Osteoblast (primary cell): ENCODE measurements at regions not wholly inside any gene's neighbourhood (a gene's known extent, or its start where the extent isn't known, plus 50 kb on each side); places are given as distances from the start of the nearest gene placed in this dataset.

Experiments
- DNase-seq: peaks from one replicate; pipeline ENCODE4 v3.0.0; 2011; ENCODE audit warnings: low spot score, mixed read lengths; ENCODE audit not compliant: insufficient read length; ENCODE audit errors: missing footprints
- H2AFZ ChIP-seq: 2 replicates; pipeline ENCODE4 v1.6.0; 2011; ENCODE audit warnings: mild to moderate bottlenecking, low read length
- H3K27ac ChIP-seq: 2 replicates; pipeline ENCODE4 v1.5.1; 2011; ENCODE audit warnings: mild to moderate bottlenecking, low read depth, low read length, moderate library complexity
- H3K27me3 ChIP-seq: 2 replicates; pipeline ENCODE4 v1.6.0; 2012; ENCODE audit warnings: mild to moderate bottlenecking, control low read depth, inconsistent platforms, low read length, moderate library complexity; ENCODE audit not compliant: insufficient read depth
- H3K36me3 ChIP-seq: 2 replicates; pipeline ENCODE4 v1.5.1; 2011; ENCODE audit warnings: mild to moderate bottlenecking, low read length, control low read depth, moderate library complexity; ENCODE audit not compliant: insufficient read depth
- H3K4me1 ChIP-seq: 2 replicates; pipeline ENCODE4 v1.5.1; 2011; ENCODE audit warnings: mild to moderate bottlenecking, low read length, control low read depth, moderate library complexity; ENCODE audit not compliant: insufficient read depth
- H3K4me2 ChIP-seq: 2 replicates; pipeline ENCODE4 v1.6.0; 2011; ENCODE audit warnings: mild to moderate bottlenecking, low read length; ENCODE audit not compliant: insufficient read depth
- H3K4me3 ChIP-seq: fragments of 200-600 bp; sonication (generic); 3 replicates; pipeline ENCODE4 v1.5.1; 2012; ENCODE audit warnings: mild to moderate bottlenecking, low read length, inconsistent platforms; ENCODE audit not compliant: insufficient read depth
- H3K79me2 ChIP-seq: 2 replicates; pipeline ENCODE4 v1.6.0; 2012; ENCODE audit warnings: mild to moderate bottlenecking, low read length, control low read depth, inconsistent platforms; ENCODE audit not compliant: insufficient read depth
- H3K9me3 ChIP-seq: 2 replicates; pipeline ENCODE4 v1.5.1; 2011; ENCODE audit warnings: low read depth, low read length, control low read depth
- H4K20me1 ChIP-seq: 2 replicates; pipeline ENCODE4 v1.6.0; 2012; ENCODE audit warnings: mild to moderate bottlenecking, low read length, control low read depth; ENCODE audit not compliant: insufficient read depth
- TF ChIP-seq, protein P1 (sequence below): IDR thresholded peaks from 2 replicates; pipeline ENCODE4 v1.5.1; 2011; ENCODE audit warnings: mild to moderate bottlenecking, low read depth, low read length, moderate library complexity; ENCODE audit errors: extremely low read depth

DNA sequence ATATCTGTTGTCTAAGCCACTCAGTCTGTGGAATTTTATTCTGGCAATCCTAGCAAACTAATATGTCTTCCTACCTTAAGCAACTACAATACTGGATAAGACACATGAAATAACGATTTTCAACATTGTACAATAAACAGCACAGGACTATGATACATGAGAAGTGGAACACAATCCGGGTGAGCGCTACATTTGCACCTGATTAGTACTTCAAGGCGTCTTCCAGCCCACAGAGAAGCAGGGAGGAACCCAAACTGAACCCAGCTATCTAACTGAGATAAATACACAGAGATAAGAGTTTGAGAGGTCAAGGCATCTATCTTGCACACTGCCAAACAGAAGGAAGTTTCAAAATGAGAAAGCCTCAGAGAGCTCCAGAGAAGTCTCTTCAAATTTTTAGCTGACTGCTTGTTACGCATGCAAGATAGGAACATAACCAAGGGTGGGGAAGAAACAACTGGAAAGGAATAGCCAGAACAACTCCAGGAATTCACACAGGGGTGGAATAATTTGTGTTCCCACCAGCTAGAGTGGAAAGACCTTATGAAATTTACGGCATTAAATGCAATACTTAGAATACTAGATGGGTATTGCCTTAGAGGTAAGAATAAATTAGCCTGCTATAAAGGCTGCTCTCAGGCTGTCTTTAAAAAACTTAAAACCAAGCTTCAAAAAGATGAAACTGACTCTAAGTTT, 481.8 kb downstream of the MTRR start:
- no peaks in the 10 kb centered on the region for H3K9me3 ChIP-seq
- H3K27me3 ChIP-seq = no peaks in the 10 kb centered on the region
- no peak overlapping the region for H2AFZ ChIP-seq
- TF ChIP-seq, protein P1, sequence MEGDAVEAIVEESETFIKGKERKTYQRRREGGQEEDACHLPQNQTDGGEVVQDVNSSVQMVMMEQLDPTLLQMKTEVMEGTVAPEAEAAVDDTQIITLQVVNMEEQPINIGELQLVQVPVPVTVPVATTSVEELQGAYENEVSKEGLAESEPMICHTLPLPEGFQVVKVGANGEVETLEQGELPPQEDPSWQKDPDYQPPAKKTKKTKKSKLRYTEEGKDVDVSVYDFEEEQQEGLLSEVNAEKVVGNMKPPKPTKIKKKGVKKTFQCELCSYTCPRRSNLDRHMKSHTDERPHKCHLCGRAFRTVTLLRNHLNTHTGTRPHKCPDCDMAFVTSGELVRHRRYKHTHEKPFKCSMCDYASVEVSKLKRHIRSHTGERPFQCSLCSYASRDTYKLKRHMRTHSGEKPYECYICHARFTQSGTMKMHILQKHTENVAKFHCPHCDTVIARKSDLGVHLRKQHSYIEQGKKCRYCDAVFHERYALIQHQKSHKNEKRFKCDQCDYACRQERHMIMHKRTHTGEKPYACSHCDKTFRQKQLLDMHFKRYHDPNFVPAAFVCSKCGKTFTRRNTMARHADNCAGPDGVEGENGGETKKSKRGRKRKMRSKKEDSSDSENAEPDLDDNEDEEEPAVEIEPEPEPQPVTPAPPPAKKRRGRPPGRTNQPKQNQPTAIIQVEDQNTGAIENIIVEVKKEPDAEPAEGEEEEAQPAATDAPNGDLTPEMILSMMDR = no peak
- no peaks in the 10 kb centered on the region for H3K4me1 ChIP-seq
- no peak overlapping the region for H3K4me3 ChIP-seq
- H3K36me3 ChIP-seq = no peaks in the 10 kb centered on the region
- no peaks in the 10 kb centered on the region for H4K20me1 ChIP-seq
- H3K79me2 ChIP-seq = no peaks in the 10 kb centered on the region
- H3K27ac ChIP-seq = no peak overlapping the region
- H3K4me2 ChIP-seq = no peak overlapping the region
- no peak for DNase-seq

DNA sequence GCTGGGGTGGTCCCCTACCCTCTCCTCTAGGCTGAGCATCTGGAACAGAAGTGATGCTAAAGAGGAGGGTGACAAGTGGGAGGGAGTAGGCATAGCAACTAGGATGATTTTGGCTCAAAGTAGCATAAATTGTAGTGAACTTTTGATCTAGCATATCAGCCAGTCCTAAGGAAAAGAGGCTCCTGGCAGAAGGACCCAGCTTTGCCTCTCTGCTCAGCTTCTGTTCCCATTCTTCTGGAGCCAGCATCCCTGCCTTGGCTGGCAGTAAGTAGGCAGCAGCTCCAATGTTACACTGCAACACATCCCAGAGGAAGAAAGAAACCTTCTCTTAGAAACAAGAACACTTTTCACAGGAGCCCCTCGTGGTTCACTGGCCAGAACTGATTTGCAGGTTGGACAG, 487.0 kb downstream of the MTRR start:
- H3K4me2 ChIP-seq = no peak overlapping the region
- no peak for DNase-seq
- TF ChIP-seq, protein P1 = no peak
- no peaks in the 10 kb centered on the region for H4K20me1 ChIP-seq
- H3K4me3 ChIP-seq = no peak overlapping the region
- no peaks in the 10 kb centered on the region for H3K4me1 ChIP-seq
- H3K9me3 ChIP-seq = no peaks in the 10 kb centered on the region
- H3K79me2 ChIP-seq = no peaks in the 10 kb centered on the region
- H3K27ac ChIP-seq = no peak overlapping the region
- H3K36me3 ChIP-seq = no peaks in the 10 kb centered on the region
- no peaks in the 10 kb centered on the region for H3K27me3 ChIP-seq
- H2AFZ ChIP-seq = no peak overlapping the region

DNA sequence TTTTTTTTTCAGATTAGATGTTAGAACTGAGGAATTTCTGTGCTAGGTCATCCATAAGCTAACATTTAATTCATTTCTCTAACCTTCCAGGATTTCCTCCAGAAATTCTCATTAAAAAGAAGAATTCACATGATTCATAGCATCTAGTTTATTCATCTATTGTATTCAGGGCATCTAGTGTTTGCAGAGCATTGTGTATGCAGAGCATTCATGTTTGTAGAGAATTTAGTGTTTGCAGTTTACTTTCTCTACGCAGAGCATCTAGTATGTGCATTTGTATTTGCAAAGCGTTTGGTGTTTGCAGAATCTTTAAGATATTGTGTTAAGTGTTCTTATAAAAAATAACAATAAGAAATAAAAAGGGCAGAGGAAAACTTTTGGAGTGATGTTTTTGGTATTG, 491.1 kb downstream of the MTRR start:
- Histone ChIP-seq H3K36me3 (no peaks in the 10 kb centered on the region), H3K27me3 (no peaks in the 10 kb centered on the region), H3K4me3 (no peak overlapping the region), H2AFZ (no peak overlapping the region), H4K20me1 (no peaks in the 10 kb centered on the region), H3K4me2 (no peak overlapping the region), H3K27ac (no peak overlapping the region), H3K9me3 (no peaks in the 10 kb centered on the region), H3K4me1 (no peaks in the 10 kb centered on the region), H3K79me2 (no peaks in the 10 kb centered on the region)
- TF ChIP-seq, protein P1 = no peak
- DNase-seq = no peak

DNA sequence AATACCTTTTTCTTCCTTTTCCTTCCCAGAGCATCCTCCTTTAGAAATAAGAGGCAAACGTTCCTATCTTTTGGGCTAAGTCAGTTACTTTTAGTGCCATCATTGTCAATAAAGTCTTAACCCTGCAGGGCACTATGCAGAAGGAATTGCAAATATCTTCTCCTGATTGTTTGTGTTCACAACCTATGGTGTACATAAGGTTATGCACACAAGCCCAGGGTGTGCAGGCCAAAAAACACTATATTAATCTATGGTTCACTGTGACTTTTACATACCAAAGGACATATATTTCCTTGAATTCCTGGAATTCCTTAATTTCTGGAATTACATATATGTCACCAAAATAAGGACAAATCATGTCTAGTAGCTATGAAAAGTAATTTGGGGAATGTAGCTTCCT, 493.5 kb downstream of the MTRR start:
- TF ChIP-seq, protein P1 = no peak
- Histone ChIP-seq H3K9me3 (no peaks in the 10 kb centered on the region), H4K20me1 (no peaks in the 10 kb centered on the region), H3K4me3 (no peak overlapping the region), H3K27me3 (no peaks in the 10 kb centered on the region), H3K79me2 (no peaks in the 10 kb centered on the region), H2AFZ (no peak overlapping the region), H3K4me2 (no peak overlapping the region), H3K27ac (no peak overlapping the region), H3K4me1 (no peaks in the 10 kb centered on the region), H3K36me3 (no peaks in the 10 kb centered on the region)
- DNase-seq = no peak
